H1 (cell line): ENCODE measurements at regions not wholly inside any gene's neighbourhood (a gene's known extent, or its start where the extent isn't known, plus 50 kb on each side); places are given as distances from the start of the nearest gene placed in this dataset.

Experiments
- CTCF ChIA-PET: fragments of 300-600 bp; sonication (Branson Sonifier 250); formaldehyde crosslinking; loops from one replicate; lab custom pipeline; 2021; ENCODE audit not compliant: partially characterized antibody; lab: Charles Lee
- POLR2A ChIA-PET: fragments of 300-600 bp; sonication (Branson Sonifier 250); formaldehyde crosslinking; loops from one replicate; lab custom pipeline; 2021; ENCODE audit warnings: inconsistent platforms; ENCODE audit not compliant: partially characterized antibody; lab: Charles Lee
- DNase-seq, 2 experiments: peaks; one replicate each; pipeline versions ENCODE4 v3.0.0 to v3.0.0-alpha.2; 2010 to 2022; ENCODE audit warnings: low spot score in 2 of 2, low read depth in 1 of 2, mixed read lengths in 1 of 2
- FAIRE-seq: peaks from 2 replicates; lab custom pipeline; 2011; peaks lifted over from hg19 to GRCh38; lab: Jason Lieb, UNC
- H2AFZ ChIP-seq: 2 replicates; pipeline ENCODE4 v1.8.1; 2012; ENCODE audit warnings: low read length, inconsistent platforms
- H2AK5ac ChIP-seq: 2 replicates; pipeline ENCODE4 v1.6.1; 2013; ENCODE audit warnings: low read depth, low read length
- H2BK120ac ChIP-seq: replicated peaks from 2 replicates; pipeline ENCODE3; 2013; ENCODE audit warnings: low read depth, low read length, inconsistent platforms
- H2BK12ac ChIP-seq: 2 replicates; pipeline ENCODE4 v1.6.1; 2013; ENCODE audit warnings: low read depth, low read length
- H2BK15ac ChIP-seq: 2 replicates; pipeline ENCODE4 v1.6.1; 2013; ENCODE audit warnings: low read length
- H2BK20ac ChIP-seq: 2 replicates; pipeline ENCODE4 v1.6.1; 2013; ENCODE audit warnings: low read length
- H2BK5ac ChIP-seq: 2 replicates; pipeline ENCODE4 v1.6.1; 2013; ENCODE audit warnings: low read depth, low read length
- H3K14ac ChIP-seq: 2 replicates; pipeline ENCODE4 v1.6.1; 2013; ENCODE audit warnings: inconsistent platforms; ENCODE audit not compliant: insufficient read length
- H3K18ac ChIP-seq: 2 replicates; pipeline ENCODE4 v1.6.1; 2013; ENCODE audit warnings: low read length; ENCODE audit errors: extremely low read depth
- H3K23ac ChIP-seq: 2 replicates; pipeline ENCODE4 v1.6.1; 2013; ENCODE audit warnings: inconsistent platforms; ENCODE audit not compliant: insufficient read length
- H3K23me2 ChIP-seq: 2 replicates; pipeline ENCODE4 v1.6.1; 2013; ENCODE audit warnings: low read depth, low read length
- H3K27ac ChIP-seq: 2 replicates; pipeline ENCODE4 v1.6.1; 2011; ENCODE audit warnings: low read depth, low read length, inconsistent platforms
- H3K27me3 ChIP-seq, 4 experiments: replicated peaks in 1 of 4; 1 replicate in 1 of 4; 2 replicates in 3 of 4; pipeline versions ENCODE4 v1.6.1 to v1.8.1; 2011 to 2013; ENCODE audit warnings: low read length in 3 of 4, mild to moderate bottlenecking in 3 of 4, inconsistent platforms in 2 of 4, mixed read lengths in 2 of 4, moderate library complexity in 1 of 4; ENCODE audit not compliant: control insufficient read depth in 3 of 4, insufficient read depth in 3 of 4; ENCODE audit errors: extremely low read depth in 1 of 4
- H3K36me3 ChIP-seq, 4 experiments: 2 replicates each; pipeline versions ENCODE4 v1.6.1 to v1.8.1; 2011 to 2013; ENCODE audit warnings: mild to moderate bottlenecking in 4 of 4, low read length in 3 of 4, moderate library complexity in 2 of 4, control low read depth in 1 of 4, inconsistent platforms in 1 of 4; ENCODE audit not compliant: insufficient read depth in 4 of 4, control insufficient read depth in 2 of 4
- H3K4ac ChIP-seq: replicated peaks from 2 replicates; pipeline ENCODE3; 2013; ENCODE audit warnings: low read length, low read depth, mixed read lengths, inconsistent platforms; ENCODE audit not compliant: insufficient read length
- H3K4me1 ChIP-seq, 4 experiments: replicated peaks in 1 of 4; 1 replicate in 1 of 4; 2 replicates in 3 of 4; pipeline versions ENCODE4 v1.6.1 to v1.8.1; 2011 to 2013; ENCODE audit warnings: low read length in 3 of 4, inconsistent platforms in 2 of 4, mixed read lengths in 1 of 4; ENCODE audit not compliant: insufficient read depth in 4 of 4, control insufficient read depth in 3 of 4
- H3K4me2 ChIP-seq, 2 experiments: 2 replicates each; pipeline versions ENCODE4 v1.6.1 to v1.8.1; 2011 to 2013; ENCODE audit warnings: low read depth in 2 of 2, low read length in 2 of 2, control low read depth in 1 of 2, inconsistent platforms in 1 of 2, mild to moderate bottlenecking in 1 of 2; ENCODE audit not compliant: insufficient read depth in 1 of 2
- H3K4me3 ChIP-seq, 4 experiments: fragments of 200-600, 300-600 bp in 1 of 4; sonication (generic), shearing (Covaris generic), sonication (Bioruptor Twin) in 1 of 4; 2 replicates each; pipeline versions ENCODE4 v1.5.1 to v1.8.1; 2011 to 2016; ENCODE audit warnings: low read length in 4 of 4, low read depth in 3 of 4, control low read depth in 2 of 4, inconsistent platforms in 2 of 4, mild to moderate bottlenecking in 2 of 4, mixed read lengths in 1 of 4, moderate library complexity in 1 of 4; ENCODE audit not compliant: insufficient read depth in 2 of 4; ENCODE audit errors: extremely low read depth in 1 of 4
- H3K56ac ChIP-seq: replicated peaks from 2 replicates; pipeline ENCODE3; 2013; ENCODE audit warnings: low read depth, mild to moderate bottlenecking, mixed read lengths, low read length, inconsistent platforms; ENCODE audit not compliant: insufficient read length
- H3K79me1 ChIP-seq: 2 replicates; pipeline ENCODE4 v1.6.1; 2013; ENCODE audit warnings: low read depth, low read length, control low read depth
- H3K79me2 ChIP-seq, 2 experiments: 2 replicates each; pipeline versions ENCODE4 v1.6.1 to v1.8.1; 2012 to 2013; ENCODE audit warnings: low read length in 2 of 2, mild to moderate bottlenecking in 2 of 2, inconsistent platforms in 1 of 2; ENCODE audit not compliant: insufficient read depth in 2 of 2, control insufficient read depth in 1 of 2
- H3K9ac ChIP-seq, 4 experiments: replicated peaks in 1 of 4; 1 replicate in 1 of 4; 2 replicates in 3 of 4; pipeline versions ENCODE4 v1.6.1 to v1.8.1; 2011 to 2013; ENCODE audit warnings: low read depth in 3 of 4, low read length in 3 of 4, control low read depth in 2 of 4, mild to moderate bottlenecking in 2 of 4, moderate library complexity in 2 of 4, inconsistent platforms in 1 of 4; ENCODE audit errors: extremely low read depth in 1 of 4
- H3K9me3 ChIP-seq, 2 experiments: 2 replicates each; pipeline versions ENCODE4 v1.6.1 to v1.8.1; 2012 to 2013; ENCODE audit warnings: mild to moderate bottlenecking in 2 of 2, moderate library complexity in 2 of 2, control low read depth in 1 of 2, inconsistent platforms in 1 of 2, low read depth in 1 of 2, low read length in 1 of 2, mixed read lengths in 1 of 2; ENCODE audit not compliant: insufficient read depth in 2 of 2
- H4K20me1 ChIP-seq, 2 experiments: replicated peaks in 1 of 2; 2 replicates each; pipeline versions ENCODE3 to v1.8.1; 2011 to 2013; ENCODE audit warnings: inconsistent platforms in 2 of 2, low read length in 2 of 2, mild to moderate bottlenecking in 1 of 2; ENCODE audit not compliant: insufficient read depth in 2 of 2, control insufficient read depth in 1 of 2
- H4K5ac ChIP-seq: 2 replicates; pipeline ENCODE4 v1.6.1; 2013; ENCODE audit warnings: low read length, low read depth, mixed read lengths, inconsistent platforms; ENCODE audit not compliant: insufficient read length
- H4K8ac ChIP-seq: 2 replicates; pipeline ENCODE4 v1.8.0; 2013; ENCODE audit warnings: mild to moderate bottlenecking, moderate library complexity, low read length, inconsistent platforms; ENCODE audit not compliant: insufficient read depth; ENCODE audit errors: extremely low read depth
- H4K91ac ChIP-seq: replicated peaks from 2 replicates; pipeline ENCODE3; 2013; ENCODE audit warnings: low read length, mixed read lengths, inconsistent platforms; ENCODE audit not compliant: insufficient read length
- CBX5 ChIP-seq: fragments of 300-800, 300-1000 bp; sonication (generic); IDR thresholded peaks from 2 replicates; pipeline ENCODE4 v1.7.1; 2016; ENCODE audit warnings: antibody characterized with exemption, low read length, low read depth
- CBX8 ChIP-seq: fragments of 300-800, 300-1000 bp; sonication (generic); IDR thresholded peaks from 2 replicates; pipeline ENCODE4 v1.7.1; 2016; ENCODE audit warnings: low read depth, low read length, borderline replicate concordance
- EGR1 ChIP-seq: IDR thresholded peaks from 2 replicates; pipeline ENCODE4 v1.6.1; 2011; ENCODE audit warnings: low read depth, low read length, borderline replicate concordance
- EZH2 ChIP-seq: fragments of 200-600 bp; sonication (generic); IDR thresholded peaks from 2 replicates; pipeline ENCODE4 v1.7.1; 2012; ENCODE audit warnings: low read depth, mild to moderate bottlenecking, moderate library complexity, low read length, inconsistent platforms; ENCODE audit not compliant: severe bottlenecking
- FOSL1 ChIP-seq: IDR thresholded peaks from 2 replicates; pipeline ENCODE4 v1.6.1; 2011; ENCODE audit warnings: mild to moderate bottlenecking, low read depth, low read length, moderate library complexity; ENCODE audit not compliant: insufficient read depth
- KDM5A ChIP-seq: fragments of 200-600 bp; IDR thresholded peaks from 2 replicates; pipeline ENCODE4 v1.7.1; 2012; ENCODE audit warnings: mild to moderate bottlenecking, low read length, inconsistent platforms, mixed read lengths
- MAFK ChIP-seq: IDR thresholded peaks from 2 replicates; pipeline ENCODE4 v1.6.1; 2012; ENCODE audit warnings: low read depth, mild to moderate bottlenecking, improper control_type of control experiment, low read length
- NRF1 ChIP-seq: IDR thresholded peaks from 2 replicates; pipeline ENCODE4 v1.6.1; 2011; ENCODE audit warnings: mild to moderate bottlenecking, low read depth, low read length, improper control_type of control experiment
- PHF8 ChIP-seq: fragments of 200-600 bp; sonication (generic); conservative IDR thresholded peaks from 2 replicates; pipeline ENCODE4 v1.7.1; 2012; ENCODE audit warnings: low read depth, mild to moderate bottlenecking, inconsistent platforms, low read length, moderate library complexity
- RBBP5 ChIP-seq: IDR thresholded peaks from 2 replicates; pipeline ENCODE4 v1.7.1; 2012; ENCODE audit warnings: low read depth, mild to moderate bottlenecking, inconsistent platforms, low read length, moderate library complexity, borderline replicate concordance
- TAF1 ChIP-seq: IDR thresholded peaks from 2 replicates; pipeline ENCODE4 v1.6.1; 2011; ENCODE audit warnings: mild to moderate bottlenecking, low read depth, low read length
- WGBS, 2 experiments: shearing (Covaris generic) in 1 of 2; methylation state at CpG; one replicate each; pipeline versions ENCODE4 v1.1.6 to v1.1.7; 2013 to 2015; ENCODE audit warnings: low lambda C conversion rate in 2 of 2, mixed read lengths in 2 of 2, inconsistent platforms in 1 of 2, low coverage in 1 of 2, missing lambda C conversion rate in 1 of 2; ENCODE audit not compliant: insufficient replicate concordance in 2 of 2, insufficient coverage in 1 of 2, insufficient read length in 1 of 2; ENCODE audit errors: extremely low coverage in 1 of 2, missing lambda C conversion rate in 1 of 2; 5-methylcytosine and 5-hydroxymethylcytosine counted together
- TF ChIP-seq, protein P1 (sequence below): IDR thresholded peaks from 2 replicates; pipeline ENCODE4 v1.6.1; 2011; ENCODE audit warnings: low read depth, mild to moderate bottlenecking, low read length; ENCODE audit not compliant: insufficient read depth

DNA sequence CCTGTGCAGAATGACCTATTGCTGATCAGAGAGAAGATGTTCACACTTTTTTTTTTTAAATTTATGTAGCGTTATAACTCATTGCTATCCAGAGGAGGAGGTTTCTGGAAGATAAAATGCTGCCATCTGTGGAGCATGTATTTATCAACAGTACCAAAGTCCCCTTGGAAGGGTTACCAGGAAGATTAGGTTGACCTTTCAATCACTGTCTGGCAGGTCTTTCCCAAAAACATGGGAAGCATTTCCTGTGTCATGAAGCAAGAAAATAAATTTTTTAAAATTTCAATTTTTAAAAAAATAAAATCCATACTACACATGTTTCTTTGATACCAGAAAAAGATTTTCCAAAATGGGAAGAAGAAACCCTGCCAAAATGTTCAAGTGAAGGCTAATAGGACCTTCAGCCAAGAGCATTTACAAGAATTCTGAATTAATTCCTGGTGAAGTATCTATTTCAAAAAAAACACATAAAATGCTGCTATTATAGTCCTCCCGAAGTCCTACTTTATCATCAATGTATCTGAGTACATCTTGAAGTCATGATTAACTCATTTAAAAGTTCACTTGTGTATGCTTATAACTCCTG is 143.9 kb upstream of the RND3 start:
- Histone ChIP-seq H2BK12ac (no peak overlapping the region), H4K5ac (no peak overlapping the region), H3K27ac (no peak overlapping the region), H2BK15ac (no peak overlapping the region), H3K4me2 (no peak overlapping the region), H3K9ac (no peak overlapping the region), H3K4ac (no peak overlapping the region), H3K14ac (no peak overlapping the region), H3K23ac (no peak overlapping the region), H3K79me2 (no peaks in the 10 kb centered on the region), H3K23me2 (no peaks in the 10 kb centered on the region), H3K18ac (no peak overlapping the region), H2AFZ (no peak overlapping the region), H4K8ac (no peak overlapping the region), H3K27me3 (no peaks in the 10 kb centered on the region), H3K79me1 (no peaks in the 10 kb centered on the region), H2BK5ac (no peak overlapping the region), H2BK120ac (no peak overlapping the region), H2AK5ac (no peak overlapping the region), H3K9me3 (no peaks in the 10 kb centered on the region), H3K4me3 (no peak overlapping the region), H3K36me3 (no peaks in the 10 kb centered on the region), H3K56ac (no peak overlapping the region), H4K91ac (no peak overlapping the region), H2BK20ac (no peak overlapping the region), H4K20me1 (no peaks in the 10 kb centered on the region), H3K4me1 (no peaks in the 10 kb centered on the region)
- DNase-seq: no peak
- ChIA-PET CTCF (interaction anchor here (0.6 to 1.7 kb wide), 5 partner anchors 21 to 608 kb away, joined by 3 to 4 read pairs (median 4); no protein-coding TSS in a partner anchor), POLR2A (interaction anchor here (0.7 kb wide), 1 partner anchor 81 kb away, joined by 4 read pairs; no protein-coding TSS in a partner anchor)
- 92% methylated on average over 2 of the region's 2 CpGs; no CpG with 5 or more reads in 1 of the 2 experiments for WGBS, 2 experiments
- no peak for FAIRE-seq
- no peak for TF ChIP-seq EZH2
- TF ChIP-seq TAF1: no peak
- no peak for TF ChIP-seq FOSL1
- TF ChIP-seq KDM5A: no peak
- no peak for TF ChIP-seq NRF1
- TF ChIP-seq PHF8: no peak
- TF ChIP-seq EGR1: no peak
- no peak for TF ChIP-seq MAFK
- TF ChIP-seq, protein P1, sequence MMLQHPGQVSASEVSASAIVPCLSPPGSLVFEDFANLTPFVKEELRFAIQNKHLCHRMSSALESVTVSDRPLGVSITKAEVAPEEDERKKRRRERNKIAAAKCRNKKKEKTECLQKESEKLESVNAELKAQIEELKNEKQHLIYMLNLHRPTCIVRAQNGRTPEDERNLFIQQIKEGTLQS: no peak
- TF ChIP-seq CBX5: no peak
- no peak for TF ChIP-seq RBBP5
- TF ChIP-seq CBX8: no peak
